Endothelial cell of umbilical vein (primary cell): ENCODE measurements at regions not wholly inside any gene's neighbourhood (a gene's known extent, or its start where the extent isn't known, plus 50 kb on each side); places are given as distances from the start of the nearest gene placed in this dataset.

Experiments
- BruUV-seq: library from RNA; stranded (reverse); fragments of 400-500 nt; replicated peaks from 2 replicates; lab custom pipeline; 2021; lab: Mats Ljungman, UMichigan
- CTCF ChIA-PET: fragments of 300-600, 350-600 bp; sonication (Branson Sonifier 250); formaldehyde crosslinking; loops from one replicate; lab custom pipeline; 2021; ENCODE audit warnings: antibody characterized with exemption, inconsistent platforms; lab: Charles Lee
- POLR2A ChIA-PET: fragments of 300-600, 350-600 bp; sonication (Branson Sonifier 250); formaldehyde crosslinking; loops from one replicate; lab custom pipeline; 2021; ENCODE audit warnings: antibody characterized with exemption, inconsistent platforms; lab: Charles Lee
- DNase-seq: peaks from one replicate; pipeline ENCODE4 v3.0.0-alpha.2; 2011; ENCODE audit warnings: low read depth, low spot score
- FAIRE-seq: peaks from 2 replicates; lab custom pipeline; 2011; peaks lifted over from hg19 to GRCh38; lab: Jason Lieb, UNC
- H2AFZ ChIP-seq: 2 replicates; pipeline ENCODE4 v1.6.0; 2012; ENCODE audit warnings: low read depth, low read length, control low read depth, inconsistent platforms
- H3K27ac ChIP-seq: 2 replicates; pipeline ENCODE4 v1.5.1; 2011; ENCODE audit warnings: low read depth, mild to moderate bottlenecking, control low read depth, low read length, moderate library complexity; ENCODE audit not compliant: insufficient read depth
- H3K27me3 ChIP-seq, 2 experiments: 2 replicates each; pipeline versions ENCODE4 v1.6.0 to v1.6.1; 2011; ENCODE audit warnings: low read length in 2 of 2, mixed read lengths in 1 of 2; ENCODE audit not compliant: control insufficient read depth in 2 of 2, insufficient read depth in 2 of 2
- H3K36me3 ChIP-seq, 2 experiments: 2 replicates in 1 of 2; 3 replicates in 1 of 2; pipeline ENCODE4 v1.5.1; 2011; ENCODE audit warnings: low read length in 2 of 2, mild to moderate bottlenecking in 1 of 2, moderate library complexity in 1 of 2; ENCODE audit not compliant: control insufficient read depth in 2 of 2, insufficient read depth in 2 of 2; ENCODE audit errors: extremely low read depth in 1 of 2
- H3K4me1 ChIP-seq: 3 replicates; pipeline ENCODE4 v1.5.1; 2011; ENCODE audit warnings: mild to moderate bottlenecking, low read length; ENCODE audit not compliant: control insufficient read depth, insufficient read depth; ENCODE audit errors: extremely low read depth
- H3K4me2 ChIP-seq: 2 replicates; pipeline ENCODE4 v1.6.1; 2011; ENCODE audit warnings: low read length, control low read depth, mixed read lengths; ENCODE audit not compliant: insufficient read depth
- H3K4me3 ChIP-seq, 3 experiments: fragments of 200-600 bp in 1 of 3; sonication (generic), shearing (Covaris generic) in 1 of 3; replicated peaks in 1 of 3; 2 replicates each; pipeline ENCODE4 v1.5.1; 2011 to 2016; ENCODE audit warnings: control low read depth in 3 of 3, low read length in 3 of 3, mild to moderate bottlenecking in 2 of 3, inconsistent platforms in 1 of 3, low read depth in 1 of 3, moderate library complexity in 1 of 3; ENCODE audit not compliant: insufficient read depth in 1 of 3
- H3K79me2 ChIP-seq: 2 replicates; pipeline ENCODE4 v1.6.0; 2012; ENCODE audit warnings: low read length, inconsistent platforms; ENCODE audit not compliant: control insufficient read depth, insufficient read depth
- H3K9ac ChIP-seq: replicated peaks from 2 replicates; pipeline ENCODE3; 2011; ENCODE audit warnings: low read length, control low read depth; ENCODE audit not compliant: insufficient read depth; ENCODE audit errors: extremely low read depth
- H3K9me1 ChIP-seq: replicated peaks from 3 replicates; pipeline ENCODE4 v1.6.0; 2011; ENCODE audit warnings: mild to moderate bottlenecking, low read length; ENCODE audit not compliant: control insufficient read depth, insufficient read depth; ENCODE audit errors: extremely low read depth
- H3K9me3 ChIP-seq: replicated peaks from 2 replicates; pipeline ENCODE4 v1.5.1; 2012; ENCODE audit warnings: low read length, inconsistent platforms; ENCODE audit not compliant: control insufficient read depth, insufficient read depth
- H4K20me1 ChIP-seq: replicated peaks from 2 replicates; pipeline ENCODE3; 2011; ENCODE audit warnings: mild to moderate bottlenecking, low read length; ENCODE audit not compliant: control insufficient read depth, insufficient read depth; ENCODE audit errors: extremely low read depth
- CTCF ChIP-seq, 2 donors: IDR thresholded peaks; 1 replicate in 1 of 2; 2 replicates in 1 of 2; pipeline ENCODE4 v1.5.1; 2011; ENCODE audit warnings: low read length in 2 of 2, mild to moderate bottlenecking in 2 of 2, moderate library complexity in 2 of 2, control low read depth in 1 of 2, inconsistent platforms in 1 of 2, low read depth in 1 of 2; ENCODE audit not compliant: insufficient read depth in 1 of 2; ENCODE audit errors: extremely low read depth in 1 of 2
- EZH2 ChIP-seq: IDR thresholded peaks from 2 replicates; pipeline ENCODE4 v1.6.1; 2012; ENCODE audit warnings: borderline replicate concordance, low read depth, mild to moderate bottlenecking, moderate library complexity, low read length, inconsistent platforms; ENCODE audit not compliant: severe bottlenecking
- JUN ChIP-seq: IDR thresholded peaks from 2 replicates; pipeline ENCODE4 v1.6.1; 2011; ENCODE audit warnings: borderline replicate concordance, low read depth; ENCODE audit not compliant: insufficient read length, insufficient read depth
- POLR2A ChIP-seq: IDR thresholded peaks from 2 replicates; pipeline ENCODE4 v1.6.1; 2012; ENCODE audit warnings: low read depth, mild to moderate bottlenecking, control low read depth, low read length
- POLR2AphosphoS5 ChIP-seq: IDR thresholded peaks from 2 replicates; pipeline ENCODE4 v1.6.1; 2012; ENCODE audit warnings: low read depth, mild to moderate bottlenecking, control low read depth, low read length, moderate library complexity; ENCODE audit not compliant: insufficient read depth
- dilution Hi-C: fragments of 300-500 bp; cut with MboI; formaldehyde crosslinking; loops from one replicate; pipeline ENCODE4 v1.15.0; 2019; ENCODE audit warnings: low sequenced_read_pairs; ENCODE audit not compliant: extremely low pct_ligation_motif_present
- intact Hi-C: fragments of 100-400 bp; cut with micrococcal nuclease; formaldehyde crosslinking; loops from one replicate; pipeline ENCODE4 v1.10.0; 2022

GRCh38 chrX:3166670-3167455 lies 125.6 kb downstream of the ARSF start:
- CTCF ChIA-PET, result no interaction called here
- Histone ChIP-seq H3K4me2 (no peak overlapping the region), H3K79me2 (no peaks in the 10 kb centered on the region), H3K27me3 (no peaks in the 10 kb centered on the region), H3K4me3 (no peak overlapping the region), H3K9ac (no peak overlapping the region), H3K9me3 (no peaks in the 10 kb centered on the region), H4K20me1 (no peaks in the 10 kb centered on the region), H3K36me3 (no peaks in the 10 kb centered on the region), H2AFZ (no peak overlapping the region), H3K9me1 (no peaks in the 10 kb centered on the region), H3K4me1 (no peaks in the 10 kb centered on the region), H3K27ac (no peak overlapping the region)
- intact Hi-C loops (no loop called here), dilution Hi-C loops (no loop called here)
- DNase-seq (no peak), FAIRE-seq (no peak)
- BruUV-seq, result no TSS peak
- POLR2A ChIA-PET, result no interaction called here
- no peak for TF ChIP-seq EZH2
- no peak for TF ChIP-seq CTCF (IDR thresholded peaks at IDR 0.05; ENCODE audit: extremely low read depth in 1 of 2, insufficient read depth in 1 of 2, low read depth in 1 of 2, low read length in 2 of 2)

- intact Hi-C loops, result no loop called here
- no TSS peak for BruUV-seq
- no peaks in the 10 kb centered on the region for H3K9me3 ChIP-seq
- no peaks in the 10 kb centered on the region for H4K20me1 ChIP-seq
- H3K4me2 ChIP-seq, result no peak overlapping the region
- POLR2A ChIA-PET, result no interaction called here
- dilution Hi-C loops, result no loop called here
- no peak overlapping the region for H3K9ac ChIP-seq
- no peak for TF ChIP-seq POLR2A
- no peak for TF ChIP-seq POLR2AphosphoS5
- no peak for TF ChIP-seq JUN
- no peak overlapping the region for H3K27ac ChIP-seq
- no peaks in the 10 kb centered on the region for H3K4me1 ChIP-seq
- DNase-seq (no peak), FAIRE-seq (no peak)
- CTCF ChIA-PET, result no interaction called here
- no peaks in the 10 kb centered on the region for H3K36me3 ChIP-seq
- no peaks in the 10 kb centered on the region for H3K27me3 ChIP-seq
- H2AFZ ChIP-seq, result no peak overlapping the region
- no peaks in the 10 kb centered on the region for H3K9me1 ChIP-seq
- no peak overlapping the region for H3K4me3 ChIP-seq
- no peaks in the 10 kb centered on the region for H3K79me2 ChIP-seq
These were observed 124.5 kb downstream of the ARSF start for GRCh38 chrX:3165808-3166207.
